Thoracic aorta (tissue), 2 donors: ENCODE measurements at regions not wholly inside any gene's neighbourhood (a gene's known extent, or its start where the extent isn't known, plus 50 kb on each side); places are given as distances from the start of the nearest gene placed in this dataset.

ENCODE experiments used
- ATAC-seq: fragments of 150-250 bp; one replicate; pipeline ENCODE4 v1.8.0; 2017; ENCODE audit warnings: low read depth; ENCODE audit not compliant: insufficient number of reproducible peaks, low FRiP score
- DNase-seq: peaks from one replicate; pipeline ENCODE4 v3.0.0-alpha.2; 2020; ENCODE audit warnings: low spot score
- H3K27ac ChIP-seq, 2 donors: fragments of 200-600 bp; sonication (generic); 1 replicate in 1 of 2; 2 replicates in 1 of 2; pipeline ENCODE4 v1.5.1; 2016; ENCODE audit warnings: mild to moderate bottlenecking in 2 of 2, moderate library complexity in 2 of 2
- H3K27me3 ChIP-seq: fragments of 200-600 bp; sonication (generic); replicated peaks from 2 replicates; pipeline ENCODE4 v1.6.0; 2016; ENCODE audit warnings: mild to moderate bottlenecking; ENCODE audit not compliant: insufficient read depth
- H3K36me3 ChIP-seq: fragments of 200-600 bp; sonication (generic); one replicate; pipeline ENCODE4 v1.5.1; 2016
- H3K4me1 ChIP-seq, 2 donors: fragments of 200-600 bp; sonication (generic); 1 replicate in 1 of 2; 2 replicates in 1 of 2; pipeline versions ENCODE4 v1.5.1 to v1.6.0; 2016; ENCODE audit warnings: low read depth in 2 of 2, mild to moderate bottlenecking in 1 of 2; ENCODE audit not compliant: control insufficient read depth in 1 of 2
- H3K4me3 ChIP-seq: fragments of 200-600 bp; sonication (generic); 2 replicates; pipeline ENCODE4 v1.5.1; 2016; ENCODE audit warnings: mild to moderate bottlenecking
- H3K9me3 ChIP-seq: fragments of 200-600 bp; sonication (generic); 2 replicates; pipeline ENCODE4 v1.5.1; 2016
- TF ChIP-seq, protein P1 (sequence below): fragments of 200-600 bp; sonication (generic); IDR thresholded peaks from one replicate; pipeline ENCODE4 v1.5.1; 2019; ENCODE audit warnings: antibody characterized with exemption

DNA sequence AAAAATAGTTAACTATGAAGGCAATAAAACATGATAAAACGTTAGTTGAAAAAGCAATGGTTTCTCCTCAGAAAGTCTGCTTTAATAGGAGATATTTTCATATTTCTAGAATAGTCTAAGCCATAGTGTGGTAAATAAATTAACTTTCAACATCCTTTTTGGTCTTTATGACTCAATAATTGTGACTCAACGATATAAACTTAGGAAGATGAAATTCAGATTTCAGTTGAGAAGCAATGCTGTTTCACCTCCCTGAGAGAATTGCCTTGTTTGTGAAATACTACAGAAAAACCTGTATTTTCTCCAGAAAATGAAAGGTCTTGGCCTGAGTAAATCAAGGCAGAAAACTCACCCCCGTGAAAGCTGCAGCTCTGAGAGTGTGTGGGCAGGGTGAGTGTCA, 166.9 kb downstream of the ETAA1 start:
- Histone ChIP-seq H3K4me3 (no peak overlapping the region), H3K27me3 (no peaks in the 10 kb centered on the region), H3K4me1 (peaks cover 8 to 23% of the 10 kb centered on the region in 2 donors), H3K27ac (no peak overlapping the region), H3K36me3 (no peaks in the 10 kb centered on the region), H3K9me3 (no peaks in the 10 kb centered on the region)
- ATAC-seq, result no peak
- TF ChIP-seq, protein P1, sequence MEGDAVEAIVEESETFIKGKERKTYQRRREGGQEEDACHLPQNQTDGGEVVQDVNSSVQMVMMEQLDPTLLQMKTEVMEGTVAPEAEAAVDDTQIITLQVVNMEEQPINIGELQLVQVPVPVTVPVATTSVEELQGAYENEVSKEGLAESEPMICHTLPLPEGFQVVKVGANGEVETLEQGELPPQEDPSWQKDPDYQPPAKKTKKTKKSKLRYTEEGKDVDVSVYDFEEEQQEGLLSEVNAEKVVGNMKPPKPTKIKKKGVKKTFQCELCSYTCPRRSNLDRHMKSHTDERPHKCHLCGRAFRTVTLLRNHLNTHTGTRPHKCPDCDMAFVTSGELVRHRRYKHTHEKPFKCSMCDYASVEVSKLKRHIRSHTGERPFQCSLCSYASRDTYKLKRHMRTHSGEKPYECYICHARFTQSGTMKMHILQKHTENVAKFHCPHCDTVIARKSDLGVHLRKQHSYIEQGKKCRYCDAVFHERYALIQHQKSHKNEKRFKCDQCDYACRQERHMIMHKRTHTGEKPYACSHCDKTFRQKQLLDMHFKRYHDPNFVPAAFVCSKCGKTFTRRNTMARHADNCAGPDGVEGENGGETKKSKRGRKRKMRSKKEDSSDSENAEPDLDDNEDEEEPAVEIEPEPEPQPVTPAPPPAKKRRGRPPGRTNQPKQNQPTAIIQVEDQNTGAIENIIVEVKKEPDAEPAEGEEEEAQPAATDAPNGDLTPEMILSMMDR, result no peak
- DNase-seq, result no peak

DNA sequence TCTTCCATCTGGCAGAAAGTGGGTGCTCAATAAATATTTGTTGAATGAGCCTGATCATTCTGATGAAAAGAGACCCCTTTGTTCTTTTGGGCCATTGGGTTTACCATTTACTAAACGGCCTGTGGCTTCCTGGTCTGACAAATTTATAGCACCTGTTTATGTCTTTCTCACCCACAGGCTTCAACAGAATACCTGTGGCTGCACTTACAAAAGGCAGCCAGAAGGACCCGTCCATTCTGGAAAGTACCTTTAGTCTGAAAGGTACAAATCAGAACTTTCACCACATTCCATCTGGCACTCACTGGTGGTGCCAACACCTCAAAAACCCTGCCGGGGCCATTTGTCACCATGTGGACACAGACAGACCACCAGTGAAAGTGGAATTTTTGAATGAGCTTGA, 167.5 kb downstream of the ETAA1 start:
- DNase-seq (no peak), ATAC-seq (no peak)
- peaks cover 8 to 23% of the 10 kb centered on the region in 2 donors for H3K4me1 ChIP-seq
- no peaks in the 10 kb centered on the region for H3K9me3 ChIP-seq
- H3K4me3 ChIP-seq, result no peak overlapping the region
- TF ChIP-seq, protein P1, result no peak
- H3K27me3 ChIP-seq, result no peaks in the 10 kb centered on the region
- no peak overlapping the region for H3K27ac ChIP-seq
- no peaks in the 10 kb centered on the region for H3K36me3 ChIP-seq

DNA sequence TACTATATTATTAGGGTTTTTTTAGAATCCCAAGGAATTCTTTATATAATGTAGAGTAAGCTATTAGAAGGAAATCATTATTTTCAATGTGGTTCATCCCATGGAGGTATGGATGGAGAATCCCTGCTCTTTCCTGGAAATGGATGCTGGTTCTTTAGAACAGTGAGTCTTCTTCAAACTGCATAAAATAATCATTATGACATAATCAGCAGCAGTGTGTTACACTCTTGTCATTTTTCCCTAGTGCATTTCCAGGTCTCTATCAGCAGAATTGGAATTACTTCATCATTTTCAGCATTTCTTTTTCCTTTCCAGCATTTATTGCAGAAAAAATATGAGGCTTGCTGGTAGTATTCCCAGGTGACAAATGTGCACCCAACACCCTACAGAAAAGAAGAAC, 168.1 kb downstream of the ETAA1 start:
- Histone ChIP-seq H3K27ac (no peak overlapping the region), H3K4me3 (no peak overlapping the region), H3K27me3 (no peaks in the 10 kb centered on the region), H3K36me3 (no peaks in the 10 kb centered on the region), H3K4me1 (peaks cover 8 to 21% of the 10 kb centered on the region in 2 donors), H3K9me3 (no peaks in the 10 kb centered on the region)
- ATAC-seq (no peak), DNase-seq (no peak)
- TF ChIP-seq, protein P1, result no peak

DNA sequence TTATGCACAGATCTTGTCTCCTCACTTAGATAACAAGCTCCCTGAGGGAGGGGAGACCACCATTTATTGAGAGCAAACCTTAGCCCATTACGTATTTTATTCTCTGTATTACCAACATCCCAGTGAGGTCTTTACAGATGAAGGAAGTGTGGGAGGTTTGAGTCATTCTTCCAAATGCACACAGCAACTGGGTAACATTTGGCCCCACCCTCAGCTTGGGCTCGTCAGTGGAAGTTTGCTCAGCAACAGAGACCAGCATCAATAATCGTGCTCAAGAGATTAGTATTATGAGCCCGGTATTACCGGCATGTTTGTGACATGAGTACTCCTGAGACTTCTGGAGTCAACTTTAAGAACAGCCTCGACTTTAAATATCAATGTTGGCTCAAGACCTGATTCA, 168.6 kb downstream of the ETAA1 start:
- H3K9me3 ChIP-seq, result no peaks in the 10 kb centered on the region
- H3K36me3 ChIP-seq, result no peaks in the 10 kb centered on the region
- H3K27ac ChIP-seq, result no peak overlapping the region
- H3K4me3 ChIP-seq, result no peak overlapping the region
- TF ChIP-seq, protein P1, result no peak
- peaks cover 8 to 16% of the 10 kb centered on the region in 2 donors for H3K4me1 ChIP-seq
- ATAC-seq (no peak), DNase-seq (no peak)
- H3K27me3 ChIP-seq, result no peaks in the 10 kb centered on the region

DNA sequence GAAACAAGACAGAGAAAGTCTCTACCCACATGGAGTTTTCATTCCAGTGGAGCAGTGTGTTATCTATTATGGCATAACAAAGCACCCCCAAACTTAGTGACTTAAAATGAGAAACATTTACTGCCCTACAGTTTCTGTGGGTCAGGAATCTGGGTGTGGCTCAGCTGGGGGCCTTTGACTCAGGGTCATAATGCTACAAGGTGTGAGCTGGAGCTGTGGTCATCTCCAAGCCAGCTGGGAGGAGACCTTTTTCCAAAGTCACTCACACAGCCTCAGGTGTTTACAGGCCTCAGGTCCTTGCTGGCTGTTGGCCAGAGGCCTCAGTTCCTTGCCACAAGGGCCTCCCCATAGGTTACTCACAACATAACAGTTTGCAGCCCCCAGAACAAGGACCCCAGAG, 169.2 kb downstream of the ETAA1 start:
- Histone ChIP-seq H3K27me3 (no peaks in the 10 kb centered on the region), H3K4me1 (peaks cover 4 to 11% of the 10 kb centered on the region in 2 donors), H3K27ac (no peak overlapping the region), H3K4me3 (no peak overlapping the region), H3K9me3 (no peaks in the 10 kb centered on the region), H3K36me3 (no peaks in the 10 kb centered on the region)
- no peak for DNase-seq
- TF ChIP-seq, protein P1, result no peak
- ATAC-seq, result no peak
